Stimulated activated CD4-positive, alpha-beta T cell treated with anti-CD3 and anti-CD28 coated beads, Interleukin-4, amount 100 ng/mL, for 1 hour (primary cell): ENCODE measurements at regions not wholly inside any gene's neighbourhood (a gene's known extent, or its start where the extent isn't known, plus 50 kb on each side); places are given as distances from the start of the nearest gene placed in this dataset.
"Not testable (repeated sequence)": the region's sequence is repeated elsewhere in the genome, so short reads cannot be mapped to it uniquely, and the experiment has no call there.

Experiments
- DNase-seq: peaks from one replicate; pipeline ENCODE4 v3.0.0-alpha.2; 2020

GRCh38 chr4:153929675-153930074, 140.8 kb upstream of the SFRP2 start:
- no peak for DNase-seq

DNA sequence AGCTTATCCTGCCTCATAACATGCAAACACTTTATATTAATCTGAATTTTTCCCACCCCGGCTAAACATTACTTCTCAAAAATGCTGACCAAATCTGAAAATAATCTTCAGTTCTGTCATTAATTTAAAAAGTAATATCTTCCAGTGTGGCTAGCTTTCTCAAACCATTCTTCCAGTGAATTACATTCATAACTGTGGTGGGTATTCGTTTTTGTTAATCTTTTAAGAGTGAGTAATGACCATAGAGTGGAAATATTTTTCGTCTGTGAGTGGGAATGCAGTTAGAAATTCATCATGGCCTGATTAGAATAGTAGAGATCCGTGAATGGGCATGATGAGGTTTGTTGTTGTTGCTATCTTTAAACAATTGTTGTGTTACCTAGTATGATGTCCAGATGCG, 138.6 kb upstream of the SFRP2 start:
- no peak for DNase-seq

DNA sequence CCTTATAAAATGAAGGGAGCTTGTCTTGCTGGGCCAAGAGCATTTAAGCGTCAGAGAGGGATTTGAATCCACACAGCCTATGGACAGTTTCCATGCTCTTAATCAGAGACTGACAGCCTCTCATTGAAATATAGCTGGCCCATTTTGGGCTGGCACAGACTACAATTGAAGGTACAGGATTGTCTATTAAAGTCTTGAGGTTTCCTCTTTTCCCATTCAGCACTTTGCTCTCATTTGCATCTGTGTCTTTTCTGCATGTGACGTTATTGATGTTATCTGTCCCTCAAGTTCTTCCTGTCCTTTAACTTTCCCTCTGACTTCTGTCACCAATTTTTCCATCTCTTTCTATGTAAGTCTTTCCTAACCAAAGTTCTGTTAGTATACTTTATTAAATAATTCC, 133.3 kb upstream of the SFRP2 start:
- DNase-seq = no peak

GRCh38 chr4:153919667-153920066, 130.8 kb upstream of the SFRP2 start:
- no peak for DNase-seq

DNA sequence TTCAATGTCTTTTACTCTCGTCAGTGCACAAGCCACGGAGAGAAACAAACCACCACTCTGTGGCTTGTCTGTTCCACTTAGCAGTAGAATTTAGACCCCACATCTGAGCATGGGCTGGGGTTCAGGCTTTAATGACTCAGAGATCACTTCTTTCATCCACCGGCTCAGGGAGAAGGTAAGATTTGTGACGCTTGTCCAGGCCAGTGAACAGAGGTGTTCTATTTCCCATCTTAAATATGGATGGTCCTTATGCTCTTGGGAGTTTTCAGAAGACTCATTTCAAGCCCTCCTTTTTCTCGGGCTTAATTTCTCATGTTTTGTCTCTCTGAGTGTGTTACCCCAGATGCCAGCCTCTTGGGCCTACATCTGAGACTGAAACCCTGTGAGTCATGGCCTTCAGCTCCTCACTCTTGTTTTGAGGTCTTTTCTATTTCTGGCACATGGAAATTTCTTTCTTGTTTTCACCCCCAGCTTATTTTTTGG, 127.4 kb upstream of the SFRP2 start:
- DNase-seq = peak; percentile 7

GRCh38 chr4:153912301-153912700, 123.4 kb upstream of the SFRP2 start:
- no peak for DNase-seq

GRCh38 chr4:153909672-153910071, 120.8 kb upstream of the SFRP2 start:
- no peak for DNase-seq

DNA sequence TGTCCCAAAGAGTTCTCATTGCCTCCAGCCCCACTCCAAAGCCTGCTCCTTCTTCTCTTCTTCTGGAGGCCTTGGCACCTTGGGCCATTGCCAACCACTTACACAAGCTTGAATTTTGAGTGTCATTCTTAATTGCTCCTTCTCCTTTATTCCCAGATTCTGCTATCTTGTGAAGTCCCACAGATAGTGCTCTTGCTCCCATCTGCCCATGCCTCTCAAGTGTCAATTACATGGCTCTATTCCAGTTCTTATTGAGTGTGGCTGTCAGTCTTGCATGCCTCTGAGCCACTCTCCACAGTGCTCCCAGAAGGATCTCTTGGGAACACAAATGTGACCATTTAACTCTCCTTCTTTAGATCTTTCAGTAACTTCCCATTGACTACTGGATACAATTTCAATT, 117.3 kb upstream of the SFRP2 start:
- DNase-seq = no peak

GRCh38 chr4:153905231-153905630, 116.3 kb upstream of the SFRP2 start:
- DNase-seq = no peak

- no peak for DNase-seq
Measured at GRCh38 chr4:153904011-153904410, 115.1 kb upstream of the SFRP2 start.

DNA sequence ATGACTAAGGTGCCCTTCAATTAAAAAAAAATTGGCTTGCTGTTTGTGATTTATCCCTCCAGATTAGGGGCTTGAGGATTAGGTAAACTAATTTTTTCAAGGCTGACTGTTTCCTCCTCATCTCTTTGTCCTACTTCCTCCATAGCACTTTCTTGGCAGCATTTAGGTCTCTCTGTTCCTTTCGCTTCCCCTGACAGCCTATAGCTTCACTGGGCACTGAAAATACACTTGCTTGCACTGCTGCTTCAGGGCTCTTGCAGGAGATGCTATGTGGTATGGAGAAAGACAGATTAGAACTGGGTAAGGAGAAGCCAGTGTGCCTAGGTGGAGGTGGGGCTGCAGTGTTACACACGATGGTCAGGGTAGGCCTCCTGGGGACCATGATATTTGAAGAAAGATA, 112.3 kb upstream of the SFRP2 start:
- DNase-seq = no peak

GRCh38 chr4:153900426-153900825, 111.5 kb upstream of the SFRP2 start:
- no peak for DNase-seq

- DNase-seq = no peak
Measured at GRCh38 chr4:153890761-153891160, 101.9 kb upstream of the SFRP2 start.

- DNase-seq = no peak
Measured at GRCh38 chr4:153887217-153887616, 98.3 kb upstream of the SFRP2 start.

DNA sequence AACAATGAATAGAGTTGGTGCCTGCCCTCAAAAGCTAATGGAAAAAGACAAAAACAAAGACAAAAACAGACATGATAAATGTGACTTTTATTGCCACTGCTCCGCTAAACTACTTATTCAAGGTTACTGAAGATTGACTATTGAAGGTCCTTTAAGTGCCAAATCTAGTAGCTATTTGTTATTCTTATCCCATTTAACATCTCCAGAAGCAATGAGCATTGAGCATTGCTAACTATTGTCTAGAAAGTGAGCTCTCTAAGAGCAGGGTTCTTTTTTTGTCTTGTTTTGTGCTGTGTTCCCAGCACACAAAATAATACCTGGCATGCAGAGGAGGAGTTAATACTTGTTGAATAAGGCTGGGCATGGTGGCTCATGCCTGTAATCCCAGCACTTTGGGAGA, 95.4 kb upstream of the SFRP2 start:
- no peak for DNase-seq

GRCh38 chr4:153880983-153881382, 92.1 kb upstream of the SFRP2 start:
- no peak for DNase-seq

- DNase-seq = no peak
Measured at GRCh38 chr4:153877898-153878297, 89.0 kb upstream of the SFRP2 start.

- no peak for DNase-seq
Measured at GRCh38 chr4:153873741-153874140, 84.9 kb upstream of the SFRP2 start.

- DNase-seq = not testable (repeated sequence)
Measured at GRCh38 chr4:153866766-153867165, 77.9 kb upstream of the SFRP2 start.

DNA sequence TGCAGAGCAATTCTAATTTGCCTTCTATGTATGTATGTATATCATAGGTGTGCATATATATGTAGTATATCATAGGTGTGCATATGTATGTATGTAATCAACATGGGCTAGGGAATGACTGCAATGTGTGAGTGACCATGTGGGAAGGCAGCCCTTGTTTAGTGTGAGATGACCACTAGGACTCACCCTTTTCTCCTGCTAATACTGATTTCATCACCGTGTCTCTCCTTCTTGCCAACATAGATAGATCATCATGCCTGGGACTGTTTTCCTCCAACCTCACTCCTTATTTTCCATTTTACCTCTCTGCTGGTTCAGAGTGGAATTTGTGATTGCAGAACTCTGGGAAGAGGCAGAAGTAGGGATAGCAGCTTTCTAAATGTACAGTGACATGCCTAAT, 63.6 kb upstream of the SFRP2 start:
- no peak for DNase-seq

DNA sequence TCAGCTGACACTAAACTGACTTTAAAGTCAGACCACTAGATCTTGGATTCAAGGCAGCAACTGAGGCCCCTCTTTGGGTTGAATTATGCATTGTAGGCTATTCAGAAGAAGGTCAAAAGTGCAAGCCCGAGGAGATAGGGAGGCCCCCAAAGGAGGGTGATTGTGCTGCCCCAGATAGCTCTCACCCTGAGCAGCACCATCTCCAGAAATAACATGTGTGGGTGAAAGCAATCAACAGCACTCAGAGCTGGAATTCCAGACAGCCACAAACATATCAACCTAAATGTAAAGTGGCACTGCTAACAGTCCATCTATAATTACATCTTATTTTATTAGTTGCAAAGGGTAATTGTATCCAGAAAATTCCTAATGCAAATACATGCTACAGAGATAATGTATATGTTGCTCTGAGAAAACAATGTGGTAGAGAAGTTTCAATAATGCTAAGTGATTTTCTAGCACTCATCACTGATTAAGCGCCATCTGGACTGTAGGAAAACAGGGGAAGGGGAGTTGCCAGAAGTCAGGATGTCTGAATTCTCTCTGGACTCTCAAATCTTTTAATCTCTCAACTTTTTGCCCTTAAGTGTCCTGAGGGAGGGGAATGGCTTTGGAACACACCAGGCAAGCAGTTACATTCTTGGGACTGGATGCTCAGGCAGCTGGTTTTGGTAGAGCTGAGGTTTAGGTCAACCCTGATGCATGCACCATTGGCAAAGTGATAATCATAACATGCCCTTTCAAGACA, 61.8 kb upstream of the SFRP2 start:
- no peak for DNase-seq

DNA sequence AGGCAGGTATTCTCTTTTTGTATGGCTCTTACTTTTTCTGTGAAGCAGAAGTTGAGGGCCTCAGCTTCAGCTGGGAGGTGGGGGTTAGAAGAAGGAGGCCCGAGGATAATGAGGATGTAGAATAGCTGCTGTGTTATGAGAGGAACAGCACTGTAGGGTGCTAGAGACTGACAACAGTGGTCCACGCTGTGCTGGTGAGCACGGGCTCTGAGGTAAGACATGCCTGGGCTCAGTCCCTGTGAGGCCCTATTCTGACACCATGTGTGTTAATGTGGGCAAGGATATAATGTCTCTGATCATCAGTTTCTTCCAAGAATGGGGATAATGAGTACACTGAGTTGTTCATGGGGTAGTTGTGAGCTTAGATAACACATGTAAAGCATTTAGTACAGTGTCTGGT, 55.3 kb upstream of the SFRP2 start:
- no peak for DNase-seq
